Activated CD4-positive, alpha-beta T cell treated with anti-CD3 and anti-CD28 coated beads, Interleukin-2, amount 50 U/mL, for 16 hours (primary cell): ENCODE measurements at regions not wholly inside any gene's neighbourhood (a gene's known extent, or its start where the extent isn't known, plus 50 kb on each side); places are given as distances from the start of the nearest gene placed in this dataset.
"Not testable (repeated sequence)": the region's sequence is repeated elsewhere in the genome, so short reads cannot be mapped to it uniquely, and the experiment has no call there.

Experiments used
- DNase-seq: peaks from one replicate; pipeline ENCODE4 v3.0.0-alpha.2; 2020

GRCh38 chr4:52376132-52376704 is 282.9 kb downstream of the USP46 start:
- peak; percentile 31 for DNase-seq

DNA sequence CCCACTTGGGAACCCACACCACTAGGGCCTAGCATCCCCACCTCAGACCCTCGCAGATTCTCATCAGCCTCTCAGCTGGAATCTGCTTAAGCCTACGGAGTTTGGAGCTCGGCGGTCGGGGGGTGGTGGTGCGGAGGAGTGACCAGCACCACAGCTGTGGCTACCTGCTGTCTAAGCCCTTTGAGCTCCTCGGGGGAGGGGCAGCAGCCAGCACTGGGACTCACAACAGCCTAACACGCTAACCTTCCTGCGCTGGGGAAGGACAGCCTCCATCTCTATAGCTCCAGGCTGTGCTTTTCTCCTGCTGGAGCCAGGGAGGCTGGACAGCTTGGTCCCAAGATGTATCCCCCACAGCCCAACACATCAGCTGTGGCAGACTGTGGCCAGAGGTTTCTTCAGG is 281.5 kb downstream of the USP46 start:
- DNase-seq, result no peak

DNA sequence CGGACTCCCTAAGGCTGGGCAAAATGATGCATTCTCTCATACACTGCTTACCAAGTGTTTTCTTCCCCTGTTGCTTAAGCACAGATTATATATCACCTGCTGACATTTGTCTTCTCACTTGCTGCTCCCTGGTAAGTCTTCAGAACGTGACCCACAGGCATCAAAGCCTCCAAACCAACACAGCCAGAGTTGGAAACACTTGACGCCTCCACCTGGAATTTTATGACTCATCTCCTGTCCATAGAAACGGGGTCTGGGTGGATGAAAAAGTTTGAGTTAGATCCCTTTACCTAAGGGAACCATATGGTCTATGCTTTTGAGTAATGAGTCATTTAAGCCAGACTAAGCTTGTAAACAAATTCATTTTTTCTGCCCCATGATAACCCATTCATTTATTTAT is 251.6 kb downstream of the USP46 start:
- DNase-seq, result no peak

DNA sequence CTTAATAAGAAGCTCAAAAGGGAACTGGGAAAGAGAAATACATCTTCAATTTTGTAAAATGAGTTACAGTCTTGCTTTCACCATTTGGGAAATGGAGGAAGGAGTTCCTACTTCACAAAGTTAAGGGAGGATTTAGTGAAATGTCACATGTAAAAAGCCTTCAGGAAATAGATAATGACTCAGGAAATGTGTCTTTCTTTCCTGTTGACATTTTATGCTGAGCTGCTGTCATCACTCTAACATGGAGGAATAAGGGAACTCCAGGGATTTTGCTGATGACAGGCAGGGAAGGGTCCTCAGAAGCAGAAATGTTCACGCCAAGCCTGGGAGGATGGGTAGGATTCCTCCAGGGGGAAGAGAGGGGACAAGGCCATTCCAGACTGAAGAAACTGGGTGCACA is 251.1 kb downstream of the USP46 start:
- no peak for DNase-seq

- DNase-seq, result no peak
Observed at GRCh38 chr4:52408471-52408870, 250.6 kb downstream of the USP46 start.

- not testable (repeated sequence) for DNase-seq
Observed at GRCh38 chr4:52409766-52410165, 249.3 kb downstream of the USP46 start.

GRCh38 chr4:52410971-52411370 is 248.1 kb downstream of the USP46 start:
- no peak for DNase-seq

- no peak for DNase-seq
Observed at GRCh38 chr4:52420330-52420729, 238.8 kb downstream of the USP46 start.

- no peak for DNase-seq
Observed at GRCh38 chr4:52421811-52422213, 237.3 kb downstream of the USP46 start.

GRCh38 chr4:52423967-52424366 is 235.1 kb downstream of the USP46 start:
- DNase-seq, result no peak

GRCh38 chr4:52425751-52426326 is 233.3 kb downstream of the USP46 start:
- no peak for DNase-seq

DNA sequence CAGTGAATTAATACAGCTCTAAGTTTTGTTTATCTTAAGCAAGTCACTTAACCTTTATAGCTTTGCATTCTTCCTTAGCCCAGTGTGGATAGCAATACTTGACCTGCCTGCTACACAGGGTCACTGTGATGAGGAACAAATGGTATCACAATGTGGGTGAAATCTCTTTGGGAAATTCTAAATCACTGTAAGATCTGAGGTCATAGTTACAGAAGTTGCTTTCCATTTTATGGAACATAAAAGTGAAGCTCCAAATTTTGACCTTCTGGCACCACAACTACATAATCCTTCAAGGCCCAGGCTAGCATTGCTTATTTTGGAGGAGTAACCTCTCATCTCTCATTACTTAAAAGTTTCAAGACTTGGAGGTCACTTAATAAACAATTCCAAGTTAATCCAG is 227.7 kb downstream of the USP46 start:
- no peak for DNase-seq

- DNase-seq, result no peak
Observed at GRCh38 chr4:52431869-52432268, 227.2 kb downstream of the USP46 start.

GRCh38 chr4:52442524-52442923 is 216.6 kb downstream of the USP46 start:
- DNase-seq, result not testable (repeated sequence)

DNA sequence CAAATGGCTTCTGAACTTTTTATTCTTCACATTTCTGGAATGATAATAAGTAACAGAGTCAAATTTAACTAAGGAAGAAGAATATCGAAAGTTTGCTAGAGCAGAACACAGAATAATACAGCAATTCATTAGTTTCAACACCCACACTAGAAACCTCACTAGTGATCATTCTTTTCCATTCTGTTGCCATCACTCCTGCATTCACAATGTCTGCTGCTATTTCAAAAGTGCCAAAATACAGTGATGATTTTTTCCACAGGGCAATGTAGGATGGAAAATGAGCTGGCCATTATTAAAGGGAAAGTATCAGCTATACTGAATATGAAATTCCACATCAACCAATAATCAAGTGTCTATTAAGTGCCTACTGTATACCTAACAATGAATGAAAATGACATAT is 186.7 kb downstream of the USP46 start:
- no peak for DNase-seq

DNA sequence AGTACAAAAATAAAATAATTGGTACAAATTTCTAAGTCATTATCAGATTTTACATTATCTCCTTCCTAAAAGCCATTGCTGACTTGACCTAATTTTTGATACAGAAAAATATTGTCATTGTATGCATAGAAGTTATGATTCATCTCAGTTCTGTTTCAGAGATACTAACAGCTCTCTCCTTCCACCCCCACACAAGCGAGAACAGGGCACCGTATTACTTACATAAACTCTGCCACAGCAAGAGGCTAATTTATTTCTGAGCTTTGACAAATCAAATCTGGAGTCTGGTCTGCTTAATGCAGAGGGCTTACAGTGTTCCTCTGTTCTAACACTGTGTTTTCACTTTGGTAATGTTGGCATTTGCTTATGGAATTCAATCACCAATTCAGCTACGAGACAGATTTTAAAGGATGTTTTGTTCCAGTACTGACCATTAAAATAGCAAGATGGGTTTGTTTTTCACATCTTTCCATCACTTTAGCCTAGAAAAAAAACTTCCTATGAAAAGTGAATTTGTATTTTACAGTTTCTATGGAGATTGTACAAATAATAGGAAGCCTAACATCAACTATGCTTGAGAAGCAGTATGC is 181.8 kb downstream of the USP46 start:
- no peak for DNase-seq

GRCh38 chr4:52483186-52483890 is 175.8 kb downstream of the USP46 start:
- no peak for DNase-seq

GRCh38 chr4:52507774-52508173 is 151.3 kb downstream of the USP46 start:
- DNase-seq, result no peak

DNA sequence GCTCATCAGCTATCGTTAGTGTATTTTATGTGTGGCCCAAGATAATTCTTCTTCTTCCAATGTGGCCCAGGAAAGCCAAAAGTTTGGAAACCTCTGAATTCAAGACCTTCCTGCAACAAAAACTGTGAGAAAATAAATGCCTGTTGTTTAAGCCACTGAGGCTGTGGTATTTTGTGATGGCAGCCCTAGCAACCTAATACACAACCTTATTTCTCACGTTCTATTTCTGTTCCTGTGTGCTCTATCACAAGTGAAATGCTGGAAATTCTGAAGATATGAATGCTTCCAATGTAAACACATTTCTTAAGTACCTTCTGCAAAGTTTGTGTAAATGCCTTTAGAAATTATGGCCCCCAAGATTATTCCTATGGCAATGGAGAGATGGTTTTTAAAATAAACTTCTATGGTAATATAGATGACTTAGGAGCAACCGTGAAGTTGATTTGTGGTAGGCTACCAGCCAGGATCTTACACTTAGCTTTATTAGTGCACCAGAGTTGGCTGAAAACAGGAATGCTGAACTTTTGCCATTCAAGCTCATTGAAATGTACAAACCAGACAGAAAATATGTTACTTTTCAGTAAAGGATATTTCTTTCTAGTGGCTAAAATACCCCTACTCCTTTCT is 148.0 kb downstream of the USP46 start:
- no peak for DNase-seq

DNA sequence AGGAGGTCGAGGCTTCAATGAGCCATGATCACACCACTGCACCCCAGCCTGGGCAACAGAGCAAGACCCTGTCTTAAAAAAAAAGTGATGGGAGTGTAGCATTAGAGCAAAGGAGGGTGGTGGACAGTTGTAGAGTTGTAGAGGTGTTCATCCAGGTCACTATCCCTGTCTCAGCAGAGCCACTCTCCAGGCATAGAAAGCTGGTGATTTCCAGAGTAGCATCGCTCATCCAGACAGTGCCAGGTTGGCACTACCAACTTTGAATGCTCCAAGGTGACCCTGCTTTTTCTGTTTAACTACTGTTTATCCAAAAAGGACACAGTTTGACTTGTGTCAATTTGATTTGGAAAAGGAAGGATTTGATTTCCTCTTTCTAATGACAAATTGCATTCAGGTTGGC is 147.3 kb downstream of the USP46 start:
- no peak for DNase-seq

DNA sequence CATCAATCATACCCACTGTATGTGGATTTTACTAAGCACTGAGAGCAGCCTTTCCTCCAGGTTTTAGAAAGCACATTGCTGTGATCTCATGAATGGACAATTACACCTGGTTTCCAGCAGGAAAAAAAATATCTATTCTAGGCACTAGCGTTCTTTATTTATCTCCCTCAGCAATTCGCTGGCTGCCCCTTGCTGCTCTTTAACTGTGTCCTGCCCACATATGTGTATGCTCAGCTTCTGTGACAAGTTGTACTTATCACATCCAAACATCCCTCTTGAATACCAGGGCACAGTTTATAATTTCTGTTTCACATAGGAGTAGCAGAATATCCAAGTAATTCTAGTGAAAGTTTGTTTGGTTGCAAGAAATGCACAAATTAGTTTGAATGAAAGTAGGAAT is 146.8 kb downstream of the USP46 start:
- DNase-seq, result no peak

DNA sequence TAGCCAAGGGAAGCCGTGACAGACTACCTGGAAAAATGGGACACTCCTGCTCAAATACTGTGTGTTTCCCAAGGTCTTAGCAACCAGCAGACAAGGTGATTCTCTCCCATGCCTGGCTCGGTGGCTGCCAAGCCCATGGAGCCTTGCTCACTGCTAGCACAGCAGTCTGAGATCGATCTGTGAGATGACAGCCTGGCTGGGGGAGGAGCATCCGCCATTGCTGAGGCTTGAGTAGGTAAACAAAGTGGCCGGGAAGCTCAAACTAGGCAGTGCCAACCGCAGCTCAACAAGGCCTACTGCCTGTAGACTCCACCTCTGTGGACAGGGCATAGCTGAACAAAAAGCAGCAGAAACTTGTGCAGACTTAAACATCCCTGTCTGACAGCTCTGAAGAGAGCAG is 137.0 kb downstream of the USP46 start:
- DNase-seq, result not testable (repeated sequence)

DNA sequence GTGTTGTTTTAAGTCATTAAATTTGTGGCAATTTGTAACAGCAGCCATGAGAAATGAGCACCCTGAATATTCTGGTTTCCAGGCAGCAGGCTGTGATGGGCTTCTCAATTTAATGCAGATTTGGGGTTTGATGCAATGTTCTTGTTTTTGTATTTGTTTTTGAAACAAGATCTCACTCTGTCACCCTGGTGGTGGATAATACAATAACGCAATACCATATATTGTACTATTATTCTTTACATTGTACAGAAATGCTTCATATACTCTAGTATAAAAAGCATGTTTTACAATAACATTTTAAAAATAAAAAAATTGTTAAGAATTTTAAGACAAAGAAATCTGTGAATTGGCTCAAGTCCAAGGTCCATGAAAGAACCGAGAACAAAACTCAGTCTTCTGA is 129.1 kb downstream of the USP46 start:
- no peak for DNase-seq

DNA sequence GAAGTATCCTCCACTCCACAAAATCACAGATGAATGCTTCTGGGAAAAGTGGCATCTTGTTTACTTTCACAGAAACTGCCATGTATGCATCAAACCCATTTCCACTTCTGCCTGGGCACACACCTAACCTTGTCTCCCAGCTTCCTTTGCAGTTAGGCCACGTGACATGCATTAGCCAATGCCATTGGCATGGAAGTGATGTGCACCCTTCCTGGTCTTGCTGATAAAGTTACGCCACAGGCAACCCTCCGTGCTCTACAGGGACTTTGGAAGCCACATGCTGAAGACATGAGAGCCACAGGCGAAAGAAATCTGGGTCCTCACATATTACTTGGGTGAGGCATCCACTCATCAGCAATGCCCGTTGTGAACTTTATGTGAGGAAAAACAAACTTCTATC is 123.3 kb downstream of the USP46 start:
- no peak for DNase-seq
